GM12878 (cell line): ENCODE measurements at regions not wholly inside any gene's neighbourhood (a gene's known extent, or its start where the extent isn't known, plus 50 kb on each side); places are given as distances from the start of the nearest gene placed in this dataset.
"Not testable (repeated sequence)": the region's sequence is repeated elsewhere in the genome, so short reads cannot be mapped to it uniquely, and the experiment has no call there.

Experiments
- ATAC-seq: fragments of 200-7000 bp; cut with Tn5 transposase; 3 replicates; pipeline ENCODE4 v1.9.1; 2020; ENCODE audit warnings: mild to moderate bottlenecking, moderate library complexity
- BruUV-seq: library from RNA; stranded (reverse); fragments of 400-500 nt; replicated peaks from 2 replicates; lab custom pipeline; 2021; lab: Mats Ljungman, UMichigan
- CTCF ChIA-PET: fragments of 300-600 bp; sonication (Branson Sonifier 250); formaldehyde crosslinking; extraction: SDS; loops from one replicate; lab custom pipeline; 2021; ENCODE audit warnings: inconsistent platforms; lab: Yijun Ruan, JAX
- POLR2A ChIA-PET: fragments of 350-600 bp; formaldehyde crosslinking; extraction: SDS; loops from one replicate; lab custom pipeline; 2021; ENCODE audit warnings: inconsistent platforms; lab: Charles Lee
- RAD21 ChIA-PET: fragments of 300-600 bp; sonication (Branson Sonifier 250); formaldehyde crosslinking; loops from one replicate; lab custom pipeline; 2023; ENCODE audit warnings: antibody characterized with exemption; ENCODE audit not compliant: unreplicated experiment; lab: Charles Lee
- SMC1A ChIA-PET: fragments of 300-600 bp; sonication (Branson Sonifier 250); formaldehyde crosslinking; loops from one replicate; lab custom pipeline; 2023; ENCODE audit not compliant: unreplicated experiment, uncharacterized antibody; lab: Charles Lee
- DNase-seq: peaks from one replicate; pipeline ENCODE4 v3.0.0-alpha.2; 2011; ENCODE audit warnings: low read depth, low spot score
- FAIRE-seq: peaks from 3 replicates; lab custom pipeline; 2011; peaks lifted over from hg19 to GRCh38; lab: Jason Lieb, UNC
- H2AFZ ChIP-seq: 2 replicates; pipeline ENCODE4 v1.6.0; 2011; ENCODE audit warnings: low read depth, low read length, control low read depth; ENCODE audit not compliant: control insufficient read depth
- H3K27ac ChIP-seq: 2 replicates; pipeline ENCODE4 v1.5.1; 2011; ENCODE audit warnings: control low read depth; ENCODE audit not compliant: control insufficient read depth, insufficient read depth
- H3K27me3 ChIP-seq, 2 experiments: replicated peaks in 1 of 2; 2 replicates each; pipeline versions ENCODE4 v1.6.0 to v1.6.1; 2011; ENCODE audit warnings: low read length in 1 of 2; ENCODE audit not compliant: control insufficient read depth in 2 of 2, insufficient read depth in 2 of 2
- H3K36me3 ChIP-seq, 2 experiments: 2 replicates each; pipeline ENCODE4 v1.5.1; 2011; ENCODE audit warnings: low read length in 1 of 2; ENCODE audit not compliant: control insufficient read depth in 2 of 2, insufficient read depth in 2 of 2
- H3K4me1 ChIP-seq: 2 replicates; pipeline ENCODE4 v1.6.1; 2011; ENCODE audit warnings: mild to moderate bottlenecking, low read length, moderate library complexity, mixed read lengths; ENCODE audit not compliant: control insufficient read depth, insufficient read depth
- H3K4me2 ChIP-seq: 2 replicates; pipeline ENCODE4 v1.6.0; 2011; ENCODE audit warnings: control low read depth; ENCODE audit not compliant: control insufficient read depth, insufficient read depth
- H3K4me3 ChIP-seq: fragments of 200-600 bp; sonication (generic); 2 replicates; pipeline ENCODE4 v1.5.1; 2016
- H3K79me2 ChIP-seq: 2 replicates; pipeline ENCODE4 v1.6.0; 2011; ENCODE audit warnings: low read length; ENCODE audit not compliant: control insufficient read depth, insufficient read depth
- H3K9ac ChIP-seq: 2 replicates; pipeline ENCODE4 v1.8.0; 2011; ENCODE audit warnings: low read length, control low read depth, mixed read lengths; ENCODE audit not compliant: control insufficient read depth, insufficient read depth
- H3K9me3 ChIP-seq: replicated peaks from 3 replicates; pipeline ENCODE4 v1.5.1; 2011; ENCODE audit warnings: mild to moderate bottlenecking, low read length; ENCODE audit not compliant: control insufficient read depth, insufficient read depth
- H4K20me1 ChIP-seq: 2 replicates; pipeline ENCODE4 v1.6.0; 2011; ENCODE audit not compliant: control insufficient read depth, insufficient read depth
- BMI1 ChIP-seq: fragments of 450-650 bp; IDR thresholded peaks from 2 replicates; pipeline ENCODE4 v1.6.1; 2016; ENCODE audit warnings: mild to moderate bottlenecking, moderate library complexity, borderline replicate concordance
- CHD4 ChIP-seq: fragments of 200-600 bp; sonication (generic); IDR thresholded peaks from 2 replicates; pipeline ENCODE4 v1.6.1; 2016; ENCODE audit warnings: mild to moderate bottlenecking
- DPF2 ChIP-seq: fragments of 450-650 bp; IDR thresholded peaks from 2 replicates; pipeline ENCODE4 v1.6.1; 2017; ENCODE audit warnings: mild to moderate bottlenecking
- NR2F1 ChIP-seq: fragments of 450-650 bp; conservative IDR thresholded peaks from 2 replicates; pipeline ENCODE4 v1.6.1; 2017; ENCODE audit warnings: mild to moderate bottlenecking
- PML ChIP-seq: IDR thresholded peaks from 2 replicates; pipeline ENCODE4 v1.6.1; 2012; ENCODE audit warnings: low read length, inconsistent platforms
- RAD21 ChIP-seq: IDR thresholded peaks from 2 replicates; pipeline ENCODE4 v1.6.1; 2011; ENCODE audit warnings: mild to moderate bottlenecking, low read depth, low read length, moderate library complexity; ENCODE audit not compliant: insufficient read depth
- RELA ChIP-seq: fragments of 450-650 bp; IDR thresholded peaks from 2 replicates; pipeline ENCODE4 v1.8.0; 2014; ENCODE audit warnings: borderline replicate concordance; ENCODE audit not compliant: partially characterized antibody
- RUNX3 ChIP-seq: IDR thresholded peaks from 2 replicates; pipeline ENCODE4 v1.6.1; 2012; ENCODE audit warnings: low read length, inconsistent platforms
- SRF ChIP-seq, 2 experiments: IDR thresholded peaks; 2 replicates each; pipeline ENCODE4 v1.6.1; 2011; ENCODE audit warnings: low read depth in 2 of 2, low read length in 2 of 2, mild to moderate bottlenecking in 1 of 2, moderate library complexity in 1 of 2
- ZNF24 ChIP-seq: fragments of 450-650 bp; IDR thresholded peaks from 2 replicates; pipeline ENCODE4 v1.6.1; 2017; ENCODE audit warnings: antibody characterized with exemption, mild to moderate bottlenecking
- ZZZ3 ChIP-seq: IDR thresholded peaks from 2 replicates; pipeline ENCODE4 v1.6.1; 2011; ENCODE audit warnings: low read depth; ENCODE audit not compliant: control insufficient read depth, insufficient read length
- WGBS: methylation state at CpG from one replicate; pipeline ENCODE4 v1.1.6; 2016; ENCODE audit warnings: low lambda C conversion rate; ENCODE audit not compliant: insufficient replicate concordance, insufficient coverage; ENCODE audit errors: missing lambda C conversion rate; 5-methylcytosine and 5-hydroxymethylcytosine counted together
- in situ Hi-C: fragments of 300-500 bp; cut with MboI; formaldehyde crosslinking; loops from 9 replicates; pipeline ENCODE4 v1.14.3; 2018; ENCODE audit warnings: mixed read lengths
- intact Hi-C: fragments of 100-400 bp; cut with micrococcal nuclease; formaldehyde crosslinking; loops from one replicate; pipeline ENCODE4 v1.14.2; 2022; ENCODE audit not compliant: unreplicated experiment
- TF ChIP-seq, protein P1 (sequence below): IDR thresholded peaks from 2 replicates; pipeline ENCODE4 v1.6.1; 2011; ENCODE audit warnings: mild to moderate bottlenecking, low read depth, low read length, moderate library complexity; ENCODE audit not compliant: insufficient replicate concordance
- TF ChIP-seq, protein P2 (sequence below): fragments of 450-650 bp; IDR thresholded peaks from 2 replicates; pipeline ENCODE4 v1.6.1; 2018; ENCODE audit warnings: borderline replicate concordance, mild to moderate bottlenecking; ENCODE audit not compliant: partially characterized antibody

DNA sequence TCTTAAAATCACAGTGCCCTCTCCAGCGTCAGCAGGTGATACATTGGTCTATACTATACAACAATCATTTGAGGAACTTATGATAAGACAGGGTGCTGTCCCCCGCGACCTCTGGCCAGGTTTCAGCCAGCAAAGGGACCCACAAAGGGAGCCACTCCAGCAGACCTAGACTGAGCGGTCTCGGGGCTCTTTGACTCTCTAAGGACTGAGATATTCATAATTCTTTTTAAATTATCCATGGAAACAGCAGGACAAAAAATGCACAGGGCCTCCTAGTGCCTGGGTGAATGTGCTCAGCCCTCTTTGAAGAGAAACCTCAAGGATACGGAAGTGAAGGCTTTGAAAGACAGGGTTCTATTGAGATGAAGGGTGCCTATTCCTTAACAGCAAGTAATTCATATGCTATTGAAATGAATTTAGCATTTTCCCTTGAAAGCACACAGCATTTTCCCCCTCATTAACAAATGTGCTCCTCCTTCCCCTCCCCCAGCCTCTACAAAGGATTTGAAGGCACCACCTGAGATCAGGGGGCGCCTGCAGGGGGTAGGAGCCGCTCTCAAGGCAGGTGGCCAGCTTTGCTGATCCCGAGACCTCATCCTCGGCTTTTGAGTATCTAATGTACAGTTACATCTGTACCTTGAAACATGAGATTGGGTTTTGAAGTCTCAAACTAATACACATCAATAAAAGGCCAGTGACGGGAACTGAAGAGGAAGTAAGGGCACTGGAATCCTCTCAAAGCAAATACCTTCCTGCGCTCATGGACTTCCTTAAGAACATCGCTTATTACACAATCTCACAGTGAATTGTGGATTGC is 65.3 kb upstream of the UNC93A start:
- POLR2A ChIA-PET, BruUV-seq, RAD21 ChIA-PET, in situ Hi-C loops, H3K27ac ChIP-seq, H3K4me2 ChIP-seq, H3K4me3 ChIP-seq, H3K9ac ChIP-seq, H3K27me3 ChIP-seq, DNase-seq, H3K36me3 ChIP-seq, ATAC-seq, SMC1A ChIA-PET, H3K4me1 ChIP-seq, H2AFZ ChIP-seq, H3K79me2 ChIP-seq, H3K9me3 ChIP-seq, H4K20me1 ChIP-seq: not testable (repeated sequence)
- 25% methylated on average over 13 of the region's 13 CpGs for WGBS
- intact Hi-C loops: loop anchor here (5.0 kb wide), 1 partner anchor 57 kb away; no protein-coding TSS in a partner anchor
- CTCF ChIA-PET: interaction anchor here (0.5 to 1.6 kb wide), 2 partner anchors 65 to 834 kb away, joined by 3 to 4 read pairs; no protein-coding TSS in a partner anchor
- FAIRE-seq: peak; percentile 23

DNA sequence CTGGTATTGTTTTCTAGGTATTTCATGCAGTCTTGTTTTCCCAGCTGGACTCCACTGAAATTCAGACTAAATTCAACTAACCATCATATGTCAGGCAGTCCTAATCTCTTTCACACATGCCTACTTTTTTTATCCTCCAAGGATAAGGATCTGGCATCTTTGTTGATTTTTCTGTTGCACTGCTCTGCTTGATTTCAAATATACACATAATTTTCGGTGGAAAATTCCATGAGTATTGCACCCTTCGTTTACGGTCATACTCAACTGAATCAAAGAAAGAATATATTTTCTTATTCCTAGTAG is 64.8 kb upstream of the UNC93A start:
- ChIA-PET RAD21 (no interaction called here), POLR2A (no interaction called here), CTCF (no interaction called here), SMC1A (no interaction called here)
- Histone ChIP-seq H3K27ac (no peak overlapping the region), H3K9me3 (no peaks in the 10 kb centered on the region), H3K36me3 (no peaks in the 10 kb centered on the region), H3K4me3 (no peak overlapping the region), H3K4me2 (no peak overlapping the region), H3K4me1 (no peaks in the 10 kb centered on the region), H4K20me1 (no peaks in the 10 kb centered on the region), H3K9ac (no peak overlapping the region), H3K27me3 (peaks cover 5 to 6% of the 10 kb centered on the region in 2 experiments), H2AFZ (no peak overlapping the region), H3K79me2 (no peaks in the 10 kb centered on the region)
- in situ Hi-C loops: no loop called here
- WGBS: 50% methylated on average over 3 of the region's 3 CpGs
- no TSS peak for BruUV-seq
- intact Hi-C loops: loop anchor here (5.0 kb wide), 1 partner anchor 56 kb away; no protein-coding TSS in a partner anchor
- ATAC-seq (no peak), FAIRE-seq (no peak), DNase-seq (no peak)
- no peak for TF ChIP-seq NR2F1
- no peak for TF ChIP-seq PML
- no peak for TF ChIP-seq RELA
- TF ChIP-seq SRF (IDR thresholded peaks at IDR 0.05; ENCODE audit: low read depth in 2 of 2, low read length in 2 of 2): no peak
- TF ChIP-seq DPF2: no peak
- no peak for TF ChIP-seq RUNX3
- TF ChIP-seq, protein P1, sequence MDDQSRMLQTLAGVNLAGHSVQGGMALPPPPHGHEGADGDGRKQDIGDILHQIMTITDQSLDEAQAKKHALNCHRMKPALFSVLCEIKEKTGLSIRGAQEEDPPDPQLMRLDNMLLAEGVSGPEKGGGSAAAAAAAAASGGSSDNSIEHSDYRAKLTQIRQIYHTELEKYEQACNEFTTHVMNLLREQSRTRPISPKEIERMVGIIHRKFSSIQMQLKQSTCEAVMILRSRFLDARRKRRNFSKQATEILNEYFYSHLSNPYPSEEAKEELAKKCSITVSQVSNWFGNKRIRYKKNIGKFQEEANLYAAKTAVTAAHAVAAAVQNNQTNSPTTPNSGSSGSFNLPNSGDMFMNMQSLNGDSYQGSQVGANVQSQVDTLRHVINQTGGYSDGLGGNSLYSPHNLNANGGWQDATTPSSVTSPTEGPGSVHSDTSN: no peak
- no peak for TF ChIP-seq RAD21
- TF ChIP-seq ZZZ3: no peak
- no peak for TF ChIP-seq CHD4
- no peak for TF ChIP-seq ZNF24
- TF ChIP-seq, protein P2, sequence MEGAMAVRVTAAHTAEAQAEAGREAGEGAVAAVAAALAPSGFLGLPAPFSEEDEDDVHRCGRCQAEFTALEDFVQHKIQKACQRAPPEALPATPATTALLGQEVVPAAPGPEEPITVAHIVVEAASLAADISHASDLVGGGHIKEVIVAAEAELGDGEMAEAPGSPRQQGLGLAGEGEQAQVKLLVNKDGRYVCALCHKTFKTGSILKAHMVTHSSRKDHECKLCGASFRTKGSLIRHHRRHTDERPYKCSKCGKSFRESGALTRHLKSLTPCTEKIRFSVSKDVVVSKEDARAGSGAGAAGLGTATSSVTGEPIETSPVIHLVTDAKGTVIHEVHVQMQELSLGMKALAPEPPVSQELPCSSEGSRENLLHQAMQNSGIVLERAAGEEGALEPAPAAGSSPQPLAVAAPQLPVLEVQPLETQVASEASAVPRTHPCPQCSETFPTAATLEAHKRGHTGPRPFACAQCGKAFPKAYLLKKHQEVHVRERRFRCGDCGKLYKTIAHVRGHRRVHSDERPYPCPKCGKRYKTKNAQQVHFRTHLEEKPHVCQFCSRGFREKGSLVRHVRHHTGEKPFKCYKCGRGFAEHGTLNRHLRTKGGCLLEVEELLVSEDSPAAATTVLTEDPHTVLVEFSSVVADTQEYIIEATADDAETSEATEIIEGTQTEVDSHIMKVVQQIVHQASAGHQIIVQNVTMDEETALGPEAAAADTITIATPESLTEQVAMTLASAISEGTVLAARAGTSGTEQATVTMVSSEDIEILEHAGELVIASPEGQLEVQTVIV: no peak
- TF ChIP-seq BMI1: no peak
